ENCODE measurements at regions not wholly inside any gene's neighbourhood (a gene's known extent, or its start where the extent isn't known, plus 50 kb on each side); places are given as distances from the start of the nearest gene placed in this dataset.

GRCh38 chr3:102068327-102068726 lies 219.0 kb downstream of the NFKBIZ start:
- Mint-ChIP-seq H3K9me3 (ENCODE audit: low read depth) (peaks cover 8% of the 10 kb centered on the region), H3K27ac (no peak overlapping the region), H3K4me1 (ENCODE audit: low read depth) (no peaks in the 10 kb centered on the region), H3K4me3 (ENCODE audit: low read depth) (no peak overlapping the region), H3K27me3 (no peaks in the 10 kb centered on the region), H3K36me3 (ENCODE audit: insufficient read depth) (peaks cover 1% of the 10 kb centered on the region)
- DNase-seq (ENCODE audit: low spot score, unreplicated experiment): no peak
- no peak for TF ChIP-seq CTCF (IDR thresholded peaks at IDR 0.05; ENCODE audit: unreplicated experiment)

GRCh38 chr3:102068736-102069135 lies 219.4 kb downstream of the NFKBIZ start:
- Mint-ChIP-seq H3K4me1 (ENCODE audit: low read depth) (no peaks in the 10 kb centered on the region), H3K36me3 (ENCODE audit: insufficient read depth) (peaks cover 1% of the 10 kb centered on the region), H3K9me3 (ENCODE audit: low read depth) (peaks cover 8% of the 10 kb centered on the region), H3K27me3 (no peaks in the 10 kb centered on the region), H3K27ac (no peak overlapping the region), H3K4me3 (ENCODE audit: low read depth) (no peak overlapping the region)
- no peak for TF ChIP-seq CTCF (IDR thresholded peaks at IDR 0.05; ENCODE audit: unreplicated experiment)
- no peak for DNase-seq (ENCODE audit: low spot score, unreplicated experiment)

- Mint-ChIP-seq H3K27ac (no peak overlapping the region), H3K4me1 (ENCODE audit: low read depth) (no peaks in the 10 kb centered on the region), H3K4me3 (ENCODE audit: low read depth) (no peak overlapping the region), H3K9me3 (ENCODE audit: low read depth) (peaks cover 8% of the 10 kb centered on the region), H3K36me3 (ENCODE audit: insufficient read depth) (peaks cover 1% of the 10 kb centered on the region), H3K27me3 (no peaks in the 10 kb centered on the region)
- no peak for TF ChIP-seq CTCF (IDR thresholded peaks at IDR 0.05; ENCODE audit: unreplicated experiment)
- no peak for DNase-seq (ENCODE audit: low spot score, unreplicated experiment)
Observed at GRCh38 chr3:102069211-102069662, 219.9 kb downstream of the NFKBIZ start.

- no peak for TF ChIP-seq CTCF (IDR thresholded peaks at IDR 0.05; ENCODE audit: unreplicated experiment)
- Mint-ChIP-seq H3K4me3 (ENCODE audit: low read depth) (no peak overlapping the region), H3K36me3 (ENCODE audit: insufficient read depth) (peaks cover 1% of the 10 kb centered on the region), H3K4me1 (ENCODE audit: low read depth) (peaks cover 13% of the 10 kb centered on the region), H3K27me3 (no peaks in the 10 kb centered on the region), H3K9me3 (ENCODE audit: low read depth) (peaks cover 12% of the 10 kb centered on the region), H3K27ac (no peak overlapping the region)
- DNase-seq (ENCODE audit: low spot score, unreplicated experiment): no peak
Observed at GRCh38 chr3:102074946-102075345, 225.6 kb downstream of the NFKBIZ start.

GRCh38 chr3:102078401-102078800 lies 229.1 kb downstream of the NFKBIZ start:
- Mint-ChIP-seq H3K9me3 (ENCODE audit: low read depth) (peaks cover 7% of the 10 kb centered on the region), H3K4me1 (ENCODE audit: low read depth) (peaks cover 20% of the 10 kb centered on the region), H3K4me3 (ENCODE audit: low read depth) (no peak overlapping the region), H3K36me3 (ENCODE audit: insufficient read depth) (no peaks in the 10 kb centered on the region), H3K27ac (no peak overlapping the region), H3K27me3 (no peaks in the 10 kb centered on the region)
- TF ChIP-seq CTCF (IDR thresholded peaks at IDR 0.05; ENCODE audit: unreplicated experiment): no peak
- no peak for DNase-seq (ENCODE audit: low spot score, unreplicated experiment)

Measured in progenitor cell of endocrine pancreas (in vitro differentiated cells).